Peyer's patch (tissue), 4 donors: ENCODE measurements at regions not wholly inside any gene's neighbourhood (a gene's known extent, or its start where the extent isn't known, plus 50 kb on each side); places are given as distances from the start of the nearest gene placed in this dataset.
A peak's percentile ranks its signal among the peaks of the same experiment; 100 is the strongest.

ENCODE experiments used
- DNase-seq, 3 donors: peaks; one replicate each; pipeline ENCODE4 v3.0.0-alpha.2; 2017 to 2019
- H3K27ac ChIP-seq, 4 donors: fragments of 200-600 bp; sonication (generic); one replicate each; pipeline ENCODE4 v1.5.1; 2016 to 2019
- H3K27me3 ChIP-seq, 2 donors: fragments of 200-600 bp; sonication (generic); one replicate each; pipeline ENCODE4 v1.5.1; 2019
- H3K36me3 ChIP-seq, 3 donors: fragments of 200-600 bp; sonication (generic); one replicate each; pipeline ENCODE4 v1.5.1; 2016 to 2019
- H3K4me1 ChIP-seq, 4 donors: fragments of 200-600 bp; sonication (generic); one replicate each; pipeline ENCODE4 v1.5.1; 2016 to 2019
- H3K4me3 ChIP-seq, 4 donors: fragments of 200-600 bp; sonication (generic); 1 replicate in 3 of 4; 2 replicates in 1 of 4; pipeline ENCODE4 v1.5.1; 2016 to 2019; ENCODE audit warnings: mild to moderate bottlenecking in 1 of 4
- H3K9me3 ChIP-seq, 4 donors: fragments of 200-600 bp; sonication (generic); one replicate each; pipeline ENCODE4 v1.5.1; 2016 to 2019; ENCODE audit warnings: mild to moderate bottlenecking in 1 of 4
- CTCF ChIP-seq, 6 experiments: fragments of 450-650 bp in 4 of 6; fragments of 200-600 bp in 2 of 6; sonication (generic) in 1 of 6; IDR thresholded peaks; one replicate each; pipeline ENCODE4 v1.5.1; 2017 to 2019; ENCODE audit warnings: antibody characterized with exemption in 6 of 6, mild to moderate bottlenecking in 3 of 6, moderate library complexity in 1 of 6
- POLR2A ChIP-seq, 2 donors: fragments of 450-650 bp; IDR thresholded peaks; one replicate each; pipeline ENCODE4 v1.5.1; 2017; ENCODE audit warnings: antibody characterized with exemption in 2 of 2, mild to moderate bottlenecking in 2 of 2, moderate library complexity in 2 of 2

GRCh38 chr16:86088287-86088686 lies 189.3 kb downstream of the IRF8 start:
- Histone ChIP-seq H3K4me1 (no peaks in the 10 kb centered on the region), H3K36me3 (no peaks in the 10 kb centered on the region), H3K27me3 (no peaks in the 10 kb centered on the region), H3K4me3 (no peak overlapping the region), H3K27ac (no peak overlapping the region), H3K9me3 (no peaks in the 10 kb centered on the region)
- TF ChIP-seq POLR2A (IDR thresholded peaks at IDR 0.05) (no peak), CTCF (IDR thresholded peaks at IDR 0.05) (no peak)
- DNase-seq = peak in 1 of 3 donors; percentile 6

- H3K27ac ChIP-seq = no peak overlapping the region
- H3K9me3 ChIP-seq = no peaks in the 10 kb centered on the region
- TF ChIP-seq POLR2A (IDR thresholded peaks at IDR 0.05) = no peak
- no peak for TF ChIP-seq CTCF (IDR thresholded peaks at IDR 0.05)
- H3K27me3 ChIP-seq = no peaks in the 10 kb centered on the region
- no peaks in the 10 kb centered on the region for H3K36me3 ChIP-seq
- no peaks in the 10 kb centered on the region for H3K4me1 ChIP-seq
- H3K4me3 ChIP-seq = no peak overlapping the region
- DNase-seq = peak in 2 of 3 donors; percentile 28 to 33
Observed at GRCh38 chr16:86088816-86089215, 189.9 kb downstream of the IRF8 start.

GRCh38 chr16:86089334-86089900 lies 190.5 kb downstream of the IRF8 start:
- Histone ChIP-seq H3K9me3 (no peaks in the 10 kb centered on the region), H3K4me3 (no peak overlapping the region), H3K4me1 (no peaks in the 10 kb centered on the region), H3K27ac (no peak overlapping the region), H3K36me3 (no peaks in the 10 kb centered on the region), H3K27me3 (no peaks in the 10 kb centered on the region)
- no peak for TF ChIP-seq CTCF (IDR thresholded peaks at IDR 0.05)
- TF ChIP-seq POLR2A (IDR thresholded peaks at IDR 0.05) = no peak
- DNase-seq = peak in 2 of 3 donors; percentile 22 to 34

GRCh38 chr16:86089991-86090390 lies 191.0 kb downstream of the IRF8 start:
- Histone ChIP-seq H3K27ac (no peak overlapping the region), H3K4me3 (no peak overlapping the region), H3K27me3 (no peaks in the 10 kb centered on the region), H3K4me1 (no peaks in the 10 kb centered on the region), H3K36me3 (no peaks in the 10 kb centered on the region), H3K9me3 (no peaks in the 10 kb centered on the region)
- no peak for TF ChIP-seq POLR2A (IDR thresholded peaks at IDR 0.05)
- no peak for TF ChIP-seq CTCF (IDR thresholded peaks at IDR 0.05)
- DNase-seq = peak in 2 of 3 donors; percentile 2 to 45

- H3K27me3 ChIP-seq = no peaks in the 10 kb centered on the region
- H3K36me3 ChIP-seq = no peaks in the 10 kb centered on the region
- no peak overlapping the region for H3K27ac ChIP-seq
- H3K9me3 ChIP-seq = no peaks in the 10 kb centered on the region
- no peak for TF ChIP-seq POLR2A (IDR thresholded peaks at IDR 0.05)
- TF ChIP-seq CTCF (IDR thresholded peaks at IDR 0.05) = no peak
- DNase-seq = peak in 2 of 3 donors; percentile 6 to 17
- no peaks in the 10 kb centered on the region for H3K4me1 ChIP-seq
- H3K4me3 ChIP-seq = no peak overlapping the region
Observed at GRCh38 chr16:86090461-86091170, 191.7 kb downstream of the IRF8 start.
